Liver (tissue), 8 donors: ENCODE measurements at regions not wholly inside any gene's neighbourhood (a gene's known extent, or its start where the extent isn't known, plus 50 kb on each side); places are given as distances from the start of the nearest gene placed in this dataset.

ENCODE experiments used
- DNase-seq: peaks from one replicate; pipeline ENCODE4 v3.0.0-alpha.2; 2017; ENCODE audit warnings: low spot score
- H3K27ac ChIP-seq, 2 donors: one replicate each; pipeline ENCODE4 v1.7.0; 2013; ENCODE audit warnings: inconsistent platforms in 2 of 2, low read length in 2 of 2, control low read depth in 1 of 2, low read depth in 1 of 2, mild to moderate bottlenecking in 1 of 2
- H3K27me3 ChIP-seq, 4 donors: one replicate each; pipeline versions ENCODE4 v1.6.1 to v1.7.0; 2013; ENCODE audit warnings: low read length in 3 of 4, inconsistent platforms in 1 of 4, mild to moderate bottlenecking in 1 of 4, moderate library complexity in 1 of 4; ENCODE audit not compliant: control insufficient read depth in 4 of 4, insufficient read depth in 4 of 4
- H3K36me3 ChIP-seq, 4 donors: one replicate each; pipeline versions ENCODE4 v1.6.1 to v1.7.0; 2013; ENCODE audit warnings: low read length in 3 of 4, mild to moderate bottlenecking in 3 of 4, low read depth in 1 of 4, moderate library complexity in 1 of 4; ENCODE audit not compliant: control insufficient read depth in 4 of 4, insufficient read depth in 3 of 4
- H3K4me1 ChIP-seq, 4 donors: one replicate each; pipeline versions ENCODE4 v1.6.1 to v1.7.0; 2013; ENCODE audit warnings: low read length in 3 of 4, mild to moderate bottlenecking in 3 of 4, moderate library complexity in 1 of 4; ENCODE audit not compliant: control insufficient read depth in 4 of 4, insufficient read depth in 4 of 4
- H3K4me3 ChIP-seq, 3 donors: one replicate each; pipeline versions ENCODE4 v1.6.1 to v1.7.0; 2013; ENCODE audit warnings: low read length in 3 of 3, control low read depth in 1 of 3, low read depth in 1 of 3, mild to moderate bottlenecking in 1 of 3
- H3K9ac ChIP-seq, 2 donors: one replicate each; pipeline ENCODE4 v1.7.0; 2013; ENCODE audit warnings: low read length in 2 of 2, mild to moderate bottlenecking in 2 of 2, moderate library complexity in 2 of 2, control low read depth in 1 of 2, low read depth in 1 of 2
- H3K9me3 ChIP-seq, 4 donors: one replicate each; pipeline versions ENCODE4 v1.6.1 to v1.7.0; 2013; ENCODE audit warnings: low read length in 3 of 4; ENCODE audit not compliant: control insufficient read depth in 4 of 4
- ATF3 ChIP-seq: IDR thresholded peaks from 2 replicates; pipeline ENCODE4 v1.6.1; 2016; ENCODE audit warnings: antibody characterized with exemption
- CTCF ChIP-seq: fragments of 150-350 bp; IDR thresholded peaks from 2 replicates; pipeline ENCODE4 v1.5.1; 2017; ENCODE audit warnings: improper control_type of control experiment, low read depth, low read length; ENCODE audit not compliant: missing input control
- EGR1 ChIP-seq, 2 donors: IDR thresholded peaks; 2 replicates each; pipeline ENCODE4 v1.6.1; 2016 to 2018; ENCODE audit warnings: antibody characterized with exemption in 2 of 2, low read depth in 2 of 2
- FOXA1 ChIP-seq: IDR thresholded peaks from 2 replicates; pipeline ENCODE4 v1.6.1; 2016; ENCODE audit warnings: antibody characterized with exemption
- FOXA2 ChIP-seq: IDR thresholded peaks from 2 replicates; pipeline ENCODE4 v1.6.1; 2016; ENCODE audit warnings: antibody characterized with exemption
- GABPA ChIP-seq, 2 donors: IDR thresholded peaks in 1 of 2; conservative IDR thresholded peaks in 1 of 2; 2 replicates each; pipeline ENCODE4 v1.6.1; 2016; ENCODE audit warnings: antibody characterized with exemption in 2 of 2, mild to moderate bottlenecking in 1 of 2, moderate library complexity in 1 of 2
- HNF4A ChIP-seq, 2 donors: conservative IDR thresholded peaks; 2 replicates each; pipeline ENCODE4 v1.6.1; 2016; ENCODE audit warnings: antibody characterized with exemption in 2 of 2, mild to moderate bottlenecking in 2 of 2
- HNF4G ChIP-seq: IDR thresholded peaks from 2 replicates; pipeline ENCODE4 v1.6.1; 2016; ENCODE audit warnings: antibody characterized with exemption
- JUND ChIP-seq, 2 donors: IDR thresholded peaks; 2 replicates each; pipeline ENCODE4 v1.6.1; 2016; ENCODE audit warnings: antibody characterized with exemption in 2 of 2
- MAX ChIP-seq: IDR thresholded peaks from 2 replicates; pipeline ENCODE4 v1.6.1; 2016; ENCODE audit warnings: antibody characterized with exemption
- NR2F2 ChIP-seq: IDR thresholded peaks from 2 replicates; pipeline ENCODE4 v1.6.1; 2016; ENCODE audit warnings: antibody characterized with exemption
- RAD21 ChIP-seq, 2 donors: IDR thresholded peaks; 2 replicates each; pipeline ENCODE4 v1.6.1; 2016; ENCODE audit warnings: antibody characterized with exemption in 2 of 2, mild to moderate bottlenecking in 2 of 2
- SP1 ChIP-seq: IDR thresholded peaks from 2 replicates; pipeline ENCODE4 v1.6.1; 2018; ENCODE audit warnings: antibody characterized with exemption, mild to moderate bottlenecking
- TAF1 ChIP-seq: conservative IDR thresholded peaks from 2 replicates; pipeline ENCODE4 v1.6.1; 2016; ENCODE audit warnings: antibody characterized with exemption, mild to moderate bottlenecking
- YY1 ChIP-seq: IDR thresholded peaks from 2 replicates; pipeline ENCODE4 v1.6.1; 2016; ENCODE audit warnings: antibody characterized with exemption, mild to moderate bottlenecking
- WGBS: extraction: QIAGEN DNeasy Blood & Tissue Kit; methylation state at CpG from one replicate; pipeline ENCODE4 v1.1.7; 2013; 5-methylcytosine and 5-hydroxymethylcytosine counted together
- TF ChIP-seq, protein P1 (sequence below): IDR thresholded peaks from 2 replicates; pipeline ENCODE4 v1.6.1; 2016; ENCODE audit warnings: antibody characterized with exemption, mild to moderate bottlenecking
- TF ChIP-seq, protein P2 (sequence below): IDR thresholded peaks from 2 replicates; pipeline ENCODE4 v1.6.1; 2016; ENCODE audit warnings: antibody characterized with exemption
- donor health status: healthy.
- donor health status: healthy.
- donor health status: healthy.
- donor health status: healthy.
- donor health status: healthy.

GRCh38 chr2:769771-770170 is 92.6 kb upstream of the TMEM18 start:
- H3K36me3 ChIP-seq: no peaks in the 10 kb centered on the region
- TF ChIP-seq JUND (IDR thresholded peaks at IDR 0.05) (no peak), FOXA1 (no peak), EGR1 (IDR thresholded peaks at IDR 0.05; ENCODE audit: low read depth in 2 of 2) (no peak), CTCF (no peak), RAD21 (IDR thresholded peaks at IDR 0.05) (no peak), ATF3 (no peak), HNF4G (no peak), GABPA (IDR thresholded peaks at IDR 0.05 in 1 of 2, conservative IDR thresholded peaks at IDR 0.05 in 1 of 2) (no peak), MAX (no peak), TAF1 (no peak)
- TF ChIP-seq, protein P1, sequence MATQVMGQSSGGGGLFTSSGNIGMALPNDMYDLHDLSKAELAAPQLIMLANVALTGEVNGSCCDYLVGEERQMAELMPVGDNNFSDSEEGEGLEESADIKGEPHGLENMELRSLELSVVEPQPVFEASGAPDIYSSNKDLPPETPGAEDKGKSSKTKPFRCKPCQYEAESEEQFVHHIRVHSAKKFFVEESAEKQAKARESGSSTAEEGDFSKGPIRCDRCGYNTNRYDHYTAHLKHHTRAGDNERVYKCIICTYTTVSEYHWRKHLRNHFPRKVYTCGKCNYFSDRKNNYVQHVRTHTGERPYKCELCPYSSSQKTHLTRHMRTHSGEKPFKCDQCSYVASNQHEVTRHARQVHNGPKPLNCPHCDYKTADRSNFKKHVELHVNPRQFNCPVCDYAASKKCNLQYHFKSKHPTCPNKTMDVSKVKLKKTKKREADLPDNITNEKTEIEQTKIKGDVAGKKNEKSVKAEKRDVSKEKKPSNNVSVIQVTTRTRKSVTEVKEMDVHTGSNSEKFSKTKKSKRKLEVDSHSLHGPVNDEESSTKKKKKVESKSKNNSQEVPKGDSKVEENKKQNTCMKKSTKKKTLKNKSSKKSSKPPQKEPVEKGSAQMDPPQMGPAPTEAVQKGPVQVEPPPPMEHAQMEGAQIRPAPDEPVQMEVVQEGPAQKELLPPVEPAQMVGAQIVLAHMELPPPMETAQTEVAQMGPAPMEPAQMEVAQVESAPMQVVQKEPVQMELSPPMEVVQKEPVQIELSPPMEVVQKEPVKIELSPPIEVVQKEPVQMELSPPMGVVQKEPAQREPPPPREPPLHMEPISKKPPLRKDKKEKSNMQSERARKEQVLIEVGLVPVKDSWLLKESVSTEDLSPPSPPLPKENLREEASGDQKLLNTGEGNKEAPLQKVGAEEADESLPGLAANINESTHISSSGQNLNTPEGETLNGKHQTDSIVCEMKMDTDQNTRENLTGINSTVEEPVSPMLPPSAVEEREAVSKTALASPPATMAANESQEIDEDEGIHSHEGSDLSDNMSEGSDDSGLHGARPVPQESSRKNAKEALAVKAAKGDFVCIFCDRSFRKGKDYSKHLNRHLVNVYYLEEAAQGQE: no peak
- no peak overlapping the region for H3K4me3 ChIP-seq
- DNase-seq: no peak
- peaks cover 0 to 2% (median 0%) of the 10 kb centered on the region in 4 donors for H3K9me3 ChIP-seq
- 73% methylated on average over 2 of the region's 2 CpGs for WGBS
- H3K9ac ChIP-seq: no peak overlapping the region
- no peak overlapping the region for H3K27ac ChIP-seq
- peaks cover 0 to 4% (median 0%) of the 10 kb centered on the region in 4 donors for H3K27me3 ChIP-seq
- H3K4me1 ChIP-seq: no peaks in the 10 kb centered on the region

- Histone ChIP-seq H3K9me3 (peaks cover 0 to 2% (median 0%) of the 10 kb centered on the region in 4 donors), H3K27me3 (peaks cover 0 to 4% (median 0%) of the 10 kb centered on the region in 4 donors), H3K4me1 (no peaks in the 10 kb centered on the region), H3K27ac (no peak overlapping the region), H3K36me3 (no peaks in the 10 kb centered on the region), H3K9ac (no peak overlapping the region), H3K4me3 (no peak overlapping the region)
- 69% methylated on average over 10 of the region's 10 CpGs for WGBS
- TF ChIP-seq FOXA1: no peak
- no peak for TF ChIP-seq ATF3
- TF ChIP-seq HNF4A (conservative IDR thresholded peaks at IDR 0.05): no peak
- no peak for TF ChIP-seq SP1
- TF ChIP-seq CTCF: no peak
- TF ChIP-seq YY1: no peak
- TF ChIP-seq, protein P1: no peak
- TF ChIP-seq NR2F2: no peak
- TF ChIP-seq MAX: no peak
- TF ChIP-seq, protein P2, sequence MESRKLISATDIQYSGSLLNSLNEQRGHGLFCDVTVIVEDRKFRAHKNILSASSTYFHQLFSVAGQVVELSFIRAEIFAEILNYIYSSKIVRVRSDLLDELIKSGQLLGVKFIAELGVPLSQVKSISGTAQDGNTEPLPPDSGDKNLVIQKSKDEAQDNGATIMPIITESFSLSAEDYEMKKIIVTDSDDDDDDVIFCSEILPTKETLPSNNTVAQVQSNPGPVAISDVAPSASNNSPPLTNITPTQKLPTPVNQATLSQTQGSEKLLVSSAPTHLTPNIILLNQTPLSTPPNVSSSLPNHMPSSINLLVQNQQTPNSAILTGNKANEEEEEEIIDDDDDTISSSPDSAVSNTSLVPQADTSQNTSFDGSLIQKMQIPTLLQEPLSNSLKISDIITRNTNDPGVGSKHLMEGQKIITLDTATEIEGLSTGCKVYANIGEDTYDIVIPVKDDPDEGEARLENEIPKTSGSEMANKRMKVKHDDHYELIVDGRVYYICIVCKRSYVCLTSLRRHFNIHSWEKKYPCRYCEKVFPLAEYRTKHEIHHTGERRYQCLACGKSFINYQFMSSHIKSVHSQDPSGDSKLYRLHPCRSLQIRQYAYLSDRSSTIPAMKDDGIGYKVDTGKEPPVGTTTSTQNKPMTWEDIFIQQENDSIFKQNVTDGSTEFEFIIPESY: no peak
- no peak for TF ChIP-seq HNF4G
- no peak for TF ChIP-seq JUND (IDR thresholded peaks at IDR 0.05)
- no peak for TF ChIP-seq GABPA (IDR thresholded peaks at IDR 0.05 in 1 of 2, conservative IDR thresholded peaks at IDR 0.05 in 1 of 2)
- no peak for TF ChIP-seq FOXA2
- no peak for DNase-seq
These were observed 91.2 kb upstream of the TMEM18 start for GRCh38 chr2:768451-768850.
